HG03520 (cell line): ENCODE measurements at regions not wholly inside any gene's neighbourhood (a gene's known extent, or its start where the extent isn't known, plus 50 kb on each side); places are given as distances from the start of the nearest gene placed in this dataset.

Experiments used
- ATAC-seq: cut with Tn5 transposase; IDR thresholded peaks from one replicate; pipeline ENCODE4 v1.9.1; 2021; ENCODE audit warnings: mild to moderate bottlenecking, moderate library complexity; ENCODE audit not compliant: unreplicated experiment

DNA sequence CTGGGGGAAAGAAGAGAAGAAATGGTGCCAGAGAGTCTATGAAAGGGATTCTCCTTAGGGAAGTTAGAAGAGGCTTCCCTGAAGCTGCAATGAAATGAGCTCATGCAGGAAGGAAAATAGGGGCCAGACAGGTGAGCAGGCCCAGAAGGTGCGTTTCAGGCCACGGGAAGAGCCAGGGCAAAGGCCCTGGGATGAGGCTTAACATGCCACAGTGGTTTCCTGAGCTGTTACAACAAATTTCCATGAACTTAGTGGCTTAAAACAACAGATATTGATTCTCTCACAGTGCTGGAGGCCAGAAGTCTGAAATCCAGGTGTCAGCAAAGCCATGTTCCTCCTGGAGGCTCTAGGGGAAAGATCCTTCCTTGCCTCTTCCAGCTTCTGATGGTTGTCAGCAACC lies 167.9 kb downstream of the TFAP2C start:
- no peak for ATAC-seq

DNA sequence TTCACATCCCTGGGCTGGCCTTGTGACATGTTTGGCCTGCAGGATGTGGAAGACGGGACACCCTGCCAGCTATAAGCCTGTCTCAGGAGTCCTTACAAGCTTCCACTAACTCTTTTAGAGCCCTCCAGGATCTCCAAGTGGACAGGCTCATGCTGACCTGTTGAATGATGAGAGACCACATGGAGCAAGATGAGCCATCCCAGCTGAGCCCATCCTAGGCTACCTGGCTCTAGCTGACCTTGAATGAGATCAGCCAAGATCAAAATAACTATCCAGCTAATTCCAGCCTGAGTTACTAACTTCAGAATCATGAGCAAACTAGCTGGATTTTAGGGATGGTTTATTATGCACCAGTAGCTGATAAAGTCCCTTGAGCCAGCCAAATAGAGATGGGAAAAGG lies 169.5 kb downstream of the TFAP2C start:
- ATAC-seq, result no peak

DNA sequence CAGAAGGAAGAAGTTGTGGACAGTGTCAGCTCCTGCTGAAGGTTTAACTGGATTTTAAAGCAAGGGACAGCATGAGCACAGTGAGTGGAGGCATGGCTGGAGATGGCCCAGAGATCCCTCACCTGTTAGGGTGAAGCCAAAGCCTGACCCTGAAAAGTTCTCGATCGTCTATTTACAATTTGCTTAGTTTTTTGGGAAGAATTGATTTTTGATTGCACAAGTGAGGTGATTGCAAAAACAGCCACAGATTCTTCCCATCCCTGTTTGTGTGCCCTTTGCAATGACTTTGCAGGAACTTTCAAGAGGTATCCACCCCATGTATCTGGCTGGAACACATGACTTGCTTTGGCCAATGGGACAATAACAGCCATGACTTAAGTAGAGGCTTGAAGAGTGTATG lies 170.1 kb downstream of the TFAP2C start:
- no peak for ATAC-seq

DNA sequence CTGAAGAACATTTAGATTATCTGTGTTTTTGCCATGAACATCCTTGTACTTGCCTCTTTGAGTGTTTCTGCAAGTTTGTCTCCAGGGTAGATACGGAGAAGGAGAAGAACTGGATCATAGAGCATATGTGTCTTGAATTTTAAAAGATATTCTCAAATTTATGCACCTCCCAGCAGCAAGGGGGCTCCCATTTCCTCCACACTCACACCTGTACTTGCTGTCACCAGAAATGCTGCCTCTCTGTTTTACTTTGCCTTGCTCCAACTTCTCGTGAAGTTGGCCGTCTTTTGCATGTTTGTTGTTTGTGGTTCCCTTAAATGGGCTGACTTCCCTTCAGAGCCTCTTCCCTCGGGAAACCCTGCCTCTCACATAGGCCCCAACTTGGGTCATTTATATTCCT lies 171.0 kb downstream of the TFAP2C start:
- no peak for ATAC-seq

DNA sequence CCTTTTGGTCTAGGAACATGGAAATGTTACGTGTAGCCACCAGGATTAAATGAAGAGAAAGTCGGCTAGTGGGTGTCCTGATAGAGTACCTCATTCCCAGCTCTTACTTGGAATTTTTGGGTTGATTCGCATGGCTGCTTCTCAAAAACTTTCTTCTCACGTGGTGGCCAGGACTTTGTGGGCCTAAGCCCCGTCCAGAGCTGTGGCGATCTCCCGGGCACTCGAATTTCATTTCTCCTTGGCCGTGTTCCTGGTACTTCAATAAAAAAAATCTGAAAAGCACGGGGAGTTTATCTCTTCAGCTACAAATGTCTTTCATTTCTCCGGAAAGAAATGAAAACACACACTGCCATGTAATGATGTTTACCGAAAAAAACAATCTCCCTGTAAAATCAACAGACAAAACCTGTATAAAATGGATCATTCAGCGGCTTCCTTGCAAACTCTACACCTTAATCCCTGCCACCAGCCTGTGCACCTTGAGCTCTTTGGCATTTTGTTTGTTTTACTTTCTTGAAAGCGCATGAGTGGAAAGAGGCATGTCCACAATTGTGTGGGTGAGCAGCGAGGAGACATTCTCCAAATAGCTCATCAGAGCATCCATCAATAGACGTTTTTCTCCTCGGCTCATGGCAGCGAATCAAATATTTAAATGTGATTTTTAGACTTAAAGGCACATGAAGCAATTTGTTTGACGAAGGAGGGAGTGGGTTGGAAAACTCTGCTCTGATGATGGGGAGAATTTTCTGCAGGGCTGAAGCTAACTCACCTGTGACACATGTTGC lies 173.1 kb downstream of the TFAP2C start:
- ATAC-seq, result no peak

DNA sequence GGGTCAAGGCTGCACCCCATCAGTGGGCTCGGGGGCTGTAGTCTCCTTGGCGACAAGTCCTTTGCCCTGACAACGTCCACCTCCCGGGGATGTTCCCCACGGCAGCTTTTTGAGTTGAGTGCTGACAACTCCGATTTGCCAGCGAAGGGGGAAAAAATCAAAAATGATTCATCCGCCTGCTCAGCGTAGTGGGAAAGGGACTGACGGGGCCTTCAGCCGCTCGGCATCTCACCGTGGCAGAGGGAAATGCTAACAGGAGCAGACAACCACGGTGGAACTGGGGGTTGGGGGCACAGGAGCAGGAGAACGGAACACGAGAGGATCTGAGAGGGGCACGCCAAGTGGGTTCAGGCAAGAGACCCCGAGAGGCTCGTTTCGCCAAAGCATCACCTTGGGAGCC lies 173.7 kb downstream of the TFAP2C start:
- no peak for ATAC-seq

DNA sequence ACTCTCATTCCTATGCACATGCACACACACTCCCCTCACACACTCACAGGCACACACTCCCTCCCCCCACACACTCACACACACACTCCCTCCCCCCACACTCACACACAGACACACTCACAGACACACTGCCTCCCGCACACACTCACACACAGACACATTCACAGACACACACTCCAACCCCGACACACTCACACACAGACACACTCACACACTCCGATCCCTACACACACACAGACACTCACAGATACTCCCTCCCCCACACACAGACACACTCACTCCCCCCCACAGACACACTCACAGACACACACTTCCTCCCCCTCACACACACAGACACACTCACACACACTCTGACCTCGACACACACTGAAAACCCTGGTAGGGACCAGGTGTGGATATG lies 176.2 kb downstream of the TFAP2C start:
- no peak for ATAC-seq

DNA sequence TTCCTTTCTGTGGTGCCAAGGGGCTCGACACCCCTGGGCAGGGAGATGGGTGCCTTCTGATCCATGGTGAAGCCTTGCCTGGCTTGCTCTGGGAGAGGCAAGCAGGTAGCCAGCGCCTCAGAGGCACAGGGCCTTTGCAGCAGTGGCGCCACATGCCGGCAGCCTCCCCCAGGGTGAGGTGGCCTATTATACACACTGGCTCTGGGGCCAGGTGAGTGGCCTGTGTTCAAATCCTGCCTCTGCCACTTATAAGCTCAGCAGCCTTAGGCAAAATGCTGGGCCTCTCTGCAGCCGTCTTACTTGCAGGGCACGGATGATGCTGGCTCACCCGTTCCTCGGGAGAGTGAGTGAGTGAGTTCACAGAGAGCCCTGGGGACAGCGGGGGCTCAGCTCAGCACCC lies 176.9 kb downstream of the TFAP2C start:
- ATAC-seq, result no peak

DNA sequence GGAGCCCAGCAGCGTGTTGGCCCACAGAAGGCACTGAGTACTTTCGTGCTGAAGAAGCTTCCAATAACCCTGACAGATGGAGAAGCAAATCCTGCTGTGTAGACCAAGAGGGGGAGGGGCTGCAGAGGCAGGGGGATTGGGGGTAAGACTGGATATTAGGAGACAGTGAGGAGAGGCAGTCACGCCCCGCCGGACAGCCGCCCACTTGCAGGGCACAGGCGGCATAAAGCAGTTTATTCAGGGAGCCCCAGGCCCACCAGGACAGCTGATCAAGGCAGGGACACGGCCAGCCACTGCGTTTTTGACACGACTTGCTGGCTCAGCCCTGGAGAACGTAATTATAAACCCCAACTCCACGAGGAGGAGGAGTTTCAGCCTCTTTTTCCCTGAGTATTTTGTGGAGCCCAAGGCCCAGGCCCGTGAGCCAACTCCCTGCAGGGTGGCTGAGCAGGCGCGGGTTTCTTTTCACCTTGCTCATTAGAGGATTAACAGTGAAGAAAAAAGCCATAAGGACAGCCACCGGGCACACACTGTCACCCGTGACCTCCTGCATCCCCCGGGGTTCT lies 177.9 kb downstream of the TFAP2C start:
- ATAC-seq, result no peak

DNA sequence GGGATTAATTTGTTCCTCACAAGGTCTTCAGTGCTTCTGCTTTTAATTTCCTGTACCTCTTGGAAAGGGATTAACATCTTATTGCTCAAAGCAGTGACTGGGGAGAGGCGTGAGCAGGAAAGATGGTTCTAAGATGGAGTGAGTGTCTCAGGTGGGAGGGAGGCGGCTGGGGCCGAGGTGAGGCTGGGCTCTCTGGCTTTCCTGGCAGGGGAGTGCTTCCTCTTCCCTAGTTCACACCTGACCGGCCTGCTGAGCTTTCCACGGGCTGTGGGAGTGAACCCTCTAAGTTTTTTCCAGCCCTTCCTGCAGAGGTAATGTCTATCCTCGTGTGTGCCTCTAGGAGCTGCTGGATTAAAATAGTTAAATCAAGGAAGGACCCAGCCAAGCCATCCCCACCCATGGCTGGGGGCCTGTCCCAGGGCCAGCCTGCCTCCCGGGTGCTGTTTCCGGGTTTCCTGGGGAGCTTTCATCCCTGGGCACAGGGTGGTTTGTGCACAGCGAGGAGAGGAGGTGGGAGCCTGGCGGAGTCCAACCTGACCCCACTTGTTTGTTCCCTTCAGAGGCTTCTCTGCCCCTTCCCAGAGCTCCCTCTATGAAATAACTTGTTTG lies 179.1 kb downstream of the TFAP2C start:
- ATAC-seq, result no peak

DNA sequence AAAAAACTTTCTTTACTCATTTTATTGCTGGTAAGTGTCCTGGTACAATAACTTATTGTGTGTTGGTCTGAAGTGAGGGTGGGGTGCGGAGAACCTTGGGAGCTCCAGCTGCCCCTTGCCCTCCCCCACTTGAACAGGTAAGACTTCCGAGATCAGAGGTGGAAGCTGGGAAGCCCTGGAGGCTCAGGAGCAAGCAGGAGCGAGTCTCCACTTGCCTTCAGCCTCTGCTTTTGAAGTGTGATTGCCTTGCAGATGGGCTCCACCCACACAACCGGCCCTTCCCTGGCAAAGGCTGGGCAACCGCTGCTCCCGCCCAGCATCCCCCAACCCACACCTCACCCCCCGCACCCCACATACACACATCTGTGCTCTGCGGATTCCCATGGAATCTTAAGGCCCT lies 179.6 kb downstream of the TFAP2C start:
- ATAC-seq, result no peak

DNA sequence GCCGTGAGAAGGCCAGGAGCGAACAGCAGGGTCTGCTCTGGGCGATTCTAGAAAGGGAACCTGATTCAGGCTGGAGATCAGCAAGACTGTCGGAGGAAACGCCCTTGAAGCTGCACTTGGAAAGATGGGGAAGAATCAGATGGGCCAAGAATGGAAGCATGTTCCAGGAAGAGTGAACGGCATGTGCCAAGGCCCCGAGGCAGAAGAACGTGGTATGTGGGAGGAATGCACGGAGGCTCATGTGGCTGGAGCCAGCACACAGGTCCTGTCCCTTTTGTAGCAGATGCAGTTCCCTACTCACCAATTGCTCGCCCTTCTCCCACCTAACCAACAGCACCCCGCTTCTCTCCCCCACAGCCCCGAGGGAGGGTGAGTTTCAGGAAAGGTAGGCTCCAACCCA lies 180.6 kb downstream of the TFAP2C start:
- ATAC-seq, result no peak

DNA sequence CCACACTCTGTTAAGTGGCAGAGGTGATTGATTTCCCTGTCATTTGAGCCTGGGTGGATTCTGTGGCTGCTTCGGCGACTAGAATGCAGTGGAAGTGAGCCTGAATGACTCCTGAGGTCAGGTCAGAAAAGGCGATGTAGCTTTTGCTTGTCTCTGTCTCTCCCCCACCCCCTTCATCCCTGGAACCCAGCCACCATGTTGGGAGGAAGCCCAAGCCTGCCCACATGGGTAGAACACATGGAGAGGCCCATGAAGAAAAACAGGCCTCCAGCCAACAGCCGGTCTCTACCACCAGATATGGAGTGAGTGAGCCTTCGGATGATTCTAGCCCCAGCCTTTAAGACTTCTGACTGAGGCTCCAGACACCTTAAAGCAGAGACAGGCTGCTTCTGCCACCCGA lies 181.0 kb downstream of the TFAP2C start:
- no peak for ATAC-seq

DNA sequence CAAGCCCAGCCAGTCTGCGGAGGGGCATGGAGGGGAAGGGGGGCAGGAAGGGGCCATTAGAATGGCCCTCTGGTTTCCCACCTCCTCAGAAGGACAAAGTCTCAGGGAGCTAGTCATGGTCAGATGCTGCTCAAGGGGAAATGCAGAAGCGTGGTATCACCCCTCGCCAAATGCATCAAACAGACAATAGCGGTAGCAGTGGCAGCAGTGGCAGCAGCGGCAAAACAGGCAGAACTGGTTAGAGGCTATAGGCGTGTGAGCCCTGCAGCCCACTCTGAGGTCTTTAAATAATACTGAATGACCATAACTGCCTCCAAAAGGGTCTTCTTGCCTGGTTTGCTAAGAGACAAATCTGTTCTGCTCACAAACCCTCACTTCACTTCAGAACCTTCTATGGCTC lies 186.7 kb downstream of the TFAP2C start:
- no peak for ATAC-seq

DNA sequence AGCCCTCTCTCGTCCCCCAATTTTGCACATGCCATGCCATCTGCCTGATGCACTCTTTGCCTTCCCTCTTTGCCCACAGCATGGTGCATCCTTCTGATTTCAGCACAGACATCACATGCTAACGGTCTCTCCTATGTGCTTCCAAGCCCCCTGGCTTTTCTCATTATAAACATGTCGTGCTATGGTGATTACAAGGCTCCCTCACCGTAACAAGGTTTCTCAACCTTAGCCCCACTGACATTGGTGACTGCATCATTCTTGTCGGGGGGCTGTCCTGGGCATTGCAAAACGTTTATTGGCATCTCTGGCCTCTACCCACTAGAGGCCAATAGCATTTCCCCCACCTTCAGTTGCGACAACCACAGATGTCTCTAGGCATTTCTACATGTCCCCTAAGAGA lies 187.2 kb downstream of the TFAP2C start:
- ATAC-seq, result no peak

DNA sequence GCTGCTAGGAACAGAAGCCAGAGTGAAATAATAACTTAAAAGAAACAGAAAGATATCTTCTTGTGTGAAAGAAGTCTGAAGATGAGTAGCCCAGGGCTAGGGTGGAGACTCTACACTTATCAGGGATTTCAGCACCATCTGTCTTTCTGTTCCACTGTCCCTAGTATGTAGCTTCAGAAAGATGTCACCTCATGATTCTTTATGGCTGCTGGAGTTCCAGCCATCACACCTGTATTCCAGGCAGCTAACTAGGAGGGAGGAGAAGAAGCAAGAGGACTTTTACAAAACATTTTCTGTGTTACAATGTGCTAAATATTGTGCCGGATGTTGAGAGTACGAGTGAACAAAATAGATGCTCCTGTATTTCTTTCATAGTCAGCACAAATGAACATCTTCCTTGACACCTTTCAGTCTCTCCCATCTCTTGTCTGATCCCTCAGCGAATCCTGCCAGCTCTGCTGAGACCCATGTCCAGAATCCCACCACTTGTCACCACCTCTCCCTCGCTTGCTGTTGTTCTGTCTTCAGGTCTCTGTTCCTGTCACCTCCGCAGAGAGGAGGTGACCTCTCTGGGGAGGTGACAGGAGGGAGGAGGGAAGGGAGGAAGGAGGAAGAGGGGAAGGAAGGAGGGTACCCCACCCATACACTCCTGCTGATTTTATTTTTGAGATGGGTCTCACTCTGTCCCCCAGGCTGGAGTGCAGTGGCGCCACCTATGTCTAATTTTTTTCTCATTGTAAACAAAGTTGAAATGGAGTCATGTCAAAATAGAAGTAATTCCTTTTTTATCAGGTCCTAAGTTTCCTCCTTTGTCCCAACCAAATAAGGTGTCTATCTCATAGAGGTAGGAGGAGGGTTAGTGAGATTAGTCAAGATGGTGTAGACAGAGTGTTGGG lies 188.9 kb downstream of the TFAP2C start:
- no peak for ATAC-seq

DNA sequence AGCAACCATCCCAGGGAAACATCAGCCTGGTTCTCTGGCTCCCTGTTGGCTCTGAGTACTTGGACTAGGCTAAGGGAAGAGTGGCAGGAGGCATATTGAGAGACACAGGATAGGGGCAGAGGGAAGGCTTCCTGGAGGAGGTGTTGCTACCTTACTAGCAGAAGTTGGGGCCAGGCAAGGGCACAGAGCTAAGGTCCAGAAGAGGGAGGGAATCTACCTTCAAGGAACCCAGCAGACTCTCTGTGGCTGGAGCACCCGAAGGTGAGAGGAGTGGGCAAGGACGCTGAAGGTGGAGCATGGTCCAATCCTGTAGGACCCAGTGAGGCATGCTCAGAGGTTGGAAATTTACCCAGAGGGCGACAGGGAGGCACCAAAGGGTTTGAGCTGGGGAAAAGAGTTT lies 191.9 kb downstream of the TFAP2C start:
- no peak for ATAC-seq

DNA sequence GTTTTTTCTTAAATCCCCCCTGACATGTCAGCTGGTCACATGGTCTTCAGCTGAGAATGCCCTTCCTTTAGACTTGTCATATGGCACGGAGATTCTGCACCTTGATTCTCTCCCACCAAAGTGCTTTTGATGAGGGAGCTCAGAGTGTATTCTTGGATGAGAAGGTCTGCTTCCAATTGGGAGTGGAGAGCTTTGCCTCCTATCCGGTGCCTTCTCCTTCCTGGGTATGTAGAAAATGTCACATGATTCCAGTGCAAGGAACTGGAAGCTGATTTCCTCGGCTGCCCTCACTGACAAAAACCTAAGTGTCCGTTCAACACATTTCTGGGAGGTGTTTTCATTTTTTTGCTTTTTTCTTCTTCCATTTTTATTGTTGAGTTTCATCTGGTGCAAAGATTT lies 197.2 kb downstream of the TFAP2C start:
- ATAC-seq, result no peak

DNA sequence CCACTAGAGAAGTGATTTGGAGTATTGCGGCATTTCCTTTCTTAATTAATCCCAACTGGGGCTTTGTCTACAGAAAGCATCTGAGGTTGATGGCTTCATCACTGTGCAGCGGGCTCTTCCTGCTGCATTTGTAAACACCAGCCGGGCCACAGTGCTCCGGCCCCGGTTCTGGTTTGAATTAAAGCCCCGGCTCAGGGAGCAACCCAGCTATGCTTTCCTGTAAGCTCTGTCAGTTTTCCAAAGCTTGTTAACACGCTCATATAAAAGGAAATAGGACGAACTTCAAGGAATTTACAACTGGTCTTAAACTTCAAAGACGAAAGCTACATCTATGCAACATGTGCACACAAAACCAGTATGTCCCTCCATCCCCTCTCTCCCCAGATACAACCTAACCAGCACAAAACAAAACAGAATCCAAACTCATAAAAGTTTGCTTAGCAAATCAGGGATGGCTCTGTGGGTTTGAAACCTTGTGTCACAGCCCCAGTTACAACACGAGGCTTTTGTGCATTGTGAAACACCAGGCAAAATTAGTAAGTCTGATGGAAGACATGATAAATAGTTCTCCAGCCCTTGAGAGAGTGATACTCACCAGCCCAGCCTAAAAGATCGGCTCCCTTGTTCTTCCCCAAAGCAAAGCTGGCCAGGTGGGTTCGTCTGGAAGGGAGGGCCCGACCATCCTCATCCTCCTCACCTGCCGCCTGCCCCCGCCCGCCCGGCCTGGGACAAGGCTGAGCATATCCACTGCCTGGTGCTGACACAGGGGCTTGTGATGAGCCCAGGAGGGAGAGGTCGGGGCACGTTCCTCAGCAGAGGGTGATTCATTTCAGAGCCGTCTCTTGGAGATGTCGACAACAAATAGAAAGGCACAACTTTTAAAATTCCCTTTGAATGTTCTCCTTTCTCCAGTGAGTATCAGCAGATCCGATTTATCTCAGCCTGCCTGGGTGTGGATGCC lies 197.9 kb downstream of the TFAP2C start:
- no peak for ATAC-seq

DNA sequence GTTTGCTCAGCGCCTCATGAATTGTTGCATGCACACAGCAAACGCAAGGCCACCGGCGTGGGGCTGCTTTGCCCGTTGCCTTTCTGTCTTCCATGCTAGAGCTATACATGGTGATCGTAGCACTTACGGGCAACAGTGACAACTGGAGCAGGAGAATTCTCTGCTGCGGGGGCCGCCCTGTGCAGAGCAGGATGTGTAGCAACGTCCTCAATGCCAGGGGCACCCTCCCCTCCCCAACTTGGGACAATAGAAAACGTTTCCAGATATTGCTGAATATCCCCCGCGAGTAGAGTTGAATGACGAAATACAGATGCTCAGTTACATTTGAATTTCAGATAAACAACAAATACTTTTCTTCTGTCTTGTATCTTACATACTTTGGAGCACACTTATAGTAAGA lies 198.7 kb downstream of the TFAP2C start:
- ATAC-seq, result no peak
